NOMO-1 treated with DMSO at 0.1 percent for 48 hours (cell line): ENCODE measurements at regions not wholly inside any gene's neighbourhood (a gene's known extent, or its start where the extent isn't known, plus 50 kb on each side); places are given as distances from the start of the nearest gene placed in this dataset.

Experiments
- DNase-seq: peaks from one replicate; lab custom pipeline; 2025; ENCODE audit not compliant: unreplicated experiment; lab: John Stamatoyannopoulos, UW

- no peak for DNase-seq
These were observed 97.1 kb upstream of the CARD18 start for GRCh38 chr11:105236664-105237063.

GRCh38 chr11:105233285-105233684 is 93.7 kb upstream of the CARD18 start:
- no peak for DNase-seq

GRCh38 chr11:105232021-105232420 is 92.5 kb upstream of the CARD18 start:
- no peak for DNase-seq

- peak; percentile 24 for DNase-seq
These were observed 91.0 kb upstream of the CARD18 start for GRCh38 chr11:105230586-105230985.

- DNase-seq, result peak; percentile 35
These were observed 90.2 kb upstream of the CARD18 start for GRCh38 chr11:105229761-105230160.

GRCh38 chr11:105229257-105229656 is 89.7 kb upstream of the CARD18 start:
- no peak for DNase-seq

- DNase-seq, result no peak
These were observed 87.8 kb upstream of the CARD18 start for GRCh38 chr11:105227363-105227762.

- no peak for DNase-seq
These were observed 87.2 kb upstream of the CARD18 start for GRCh38 chr11:105226766-105227165.

GRCh38 chr11:105226091-105226490 is 86.5 kb upstream of the CARD18 start:
- DNase-seq, result no peak

GRCh38 chr11:105224482-105225253 is 85.1 kb upstream of the CARD18 start:
- no peak for DNase-seq

- DNase-seq, result peak; percentile 87
These were observed 80.6 kb upstream of the CARD18 start for GRCh38 chr11:105220121-105220520.

GRCh38 chr11:105219670-105220069 is 80.1 kb upstream of the CARD18 start:
- no peak for DNase-seq

GRCh38 chr11:105219269-105219668 is 79.7 kb upstream of the CARD18 start:
- DNase-seq, result no peak

GRCh38 chr11:105215528-105215927 is 76.0 kb upstream of the CARD18 start:
- DNase-seq, result no peak

GRCh38 chr11:105211806-105212554 is 72.4 kb upstream of the CARD18 start:
- DNase-seq, result no peak

- DNase-seq, result peak; percentile 65
These were observed 68.5 kb upstream of the CARD18 start for GRCh38 chr11:105208019-105208418.

GRCh38 chr11:105206633-105207032 is 67.1 kb upstream of the CARD18 start:
- DNase-seq, result no peak

- peak; percentile 59 for DNase-seq
These were observed 65.1 kb upstream of the CARD18 start for GRCh38 chr11:105204636-105205035.

- DNase-seq, result no peak
These were observed 64.1 kb upstream of the CARD18 start for GRCh38 chr11:105203569-105204240.

- no peak for DNase-seq
These were observed 63.4 kb upstream of the CARD18 start for GRCh38 chr11:105202844-105203548.

- DNase-seq, result no peak
These were observed 62.9 kb upstream of the CARD18 start for GRCh38 chr11:105202422-105202821.
